GM18861 (cell line): ENCODE measurements at regions not wholly inside any gene's neighbourhood (a gene's known extent, or its start where the extent isn't known, plus 50 kb on each side); places are given as distances from the start of the nearest gene placed in this dataset.

ENCODE experiments used
- ATAC-seq: cut with Tn5 transposase; IDR thresholded peaks from one replicate; pipeline ENCODE4 v1.9.1; 2021; ENCODE audit not compliant: unreplicated experiment

DNA sequence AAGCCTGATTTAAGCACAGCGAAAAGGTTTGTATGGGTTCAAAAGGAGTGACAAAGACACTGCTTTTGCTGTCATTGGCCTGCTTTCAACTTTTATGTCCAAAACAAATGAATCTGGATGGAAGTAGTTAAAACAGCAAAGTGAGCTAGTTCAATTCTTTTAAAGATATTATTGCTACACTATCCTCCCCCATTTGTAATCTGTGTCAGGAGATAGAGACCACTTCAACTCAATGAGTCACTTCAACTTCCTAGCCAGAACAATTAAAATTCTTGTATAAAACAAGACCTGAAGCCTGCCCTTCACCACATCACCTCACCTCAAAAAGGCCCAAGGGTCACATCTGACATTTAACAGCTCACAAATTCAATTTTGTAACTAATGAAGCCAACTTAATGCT, 364.1 kb upstream of the LYPLAL1 start:
- ATAC-seq, result no peak

DNA sequence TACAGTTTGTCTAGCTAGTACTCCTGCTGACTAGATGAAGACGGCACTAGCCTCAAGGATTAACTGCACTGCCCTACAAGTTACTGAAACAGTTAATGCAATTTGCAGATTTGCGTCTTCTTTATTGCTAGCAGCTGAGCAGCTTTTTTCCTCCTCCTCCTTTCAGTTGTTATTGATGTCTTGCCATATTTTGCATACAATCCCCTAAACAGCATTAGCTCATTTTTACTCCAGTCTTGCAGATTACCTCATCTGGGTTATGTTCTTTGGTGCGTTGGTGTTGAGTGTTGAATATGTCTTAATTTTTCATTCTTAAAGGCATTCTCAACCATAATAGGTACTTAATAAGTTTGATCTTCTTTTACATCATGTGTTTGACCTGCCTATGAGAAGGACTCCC, 363.4 kb upstream of the LYPLAL1 start:
- ATAC-seq, result no peak

DNA sequence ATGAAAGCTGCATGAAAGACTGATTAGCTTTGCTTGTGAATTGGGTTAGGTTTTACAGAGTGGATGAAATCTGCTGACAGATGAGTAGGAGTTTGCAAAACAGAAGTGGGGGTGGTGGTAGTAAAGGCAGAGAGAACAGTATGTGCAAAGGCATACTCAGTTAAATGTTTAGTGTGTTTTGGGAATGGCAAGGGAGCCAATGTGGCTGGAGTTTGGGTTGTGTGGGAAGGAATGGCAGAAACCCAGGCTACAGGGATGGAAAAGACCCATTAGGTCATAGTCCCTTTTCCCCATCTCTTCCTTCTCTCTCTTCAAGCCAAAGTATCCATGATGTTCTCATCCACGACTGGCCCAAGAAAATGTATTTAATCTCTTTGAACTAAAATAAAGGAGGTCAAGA, 362.2 kb upstream of the LYPLAL1 start:
- no peak for ATAC-seq

DNA sequence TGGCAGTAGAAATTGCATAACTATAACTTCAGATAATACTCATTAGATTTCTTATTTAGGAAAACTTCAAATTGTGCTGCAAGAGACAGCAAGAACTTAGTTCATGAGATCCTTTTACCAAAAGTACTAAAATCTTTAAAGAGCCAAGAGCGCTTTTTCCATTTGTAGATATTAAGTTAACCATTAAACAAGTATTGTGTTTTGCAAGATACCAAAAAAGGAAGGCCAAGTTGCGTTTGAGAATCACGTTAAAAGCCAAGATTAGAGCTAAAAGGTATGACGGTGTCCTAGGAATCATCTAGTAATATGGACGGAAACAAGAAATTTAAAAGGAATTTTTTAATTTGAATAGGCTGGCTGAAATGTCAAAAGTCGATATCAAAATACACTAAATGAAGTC, 361.3 kb upstream of the LYPLAL1 start:
- no peak for ATAC-seq

DNA sequence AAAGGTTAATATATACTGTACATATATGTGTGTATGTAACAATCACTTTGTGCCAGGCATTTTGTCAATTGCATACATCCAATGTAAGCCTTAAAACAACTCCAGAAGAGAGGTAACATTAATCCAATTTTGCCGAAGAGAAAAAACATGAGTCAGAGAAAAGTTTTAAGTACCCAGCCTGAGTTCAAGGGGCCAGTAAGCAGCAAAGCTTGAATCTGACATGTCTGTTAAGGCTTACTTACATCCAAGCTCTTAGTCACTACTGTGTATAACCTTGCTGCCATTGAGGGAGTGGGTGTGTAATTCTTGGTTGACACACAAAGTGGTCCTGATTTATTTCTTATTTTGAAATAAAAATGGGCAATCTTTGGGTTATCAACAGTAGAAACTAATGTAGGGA, 360.4 kb upstream of the LYPLAL1 start:
- no peak for ATAC-seq

DNA sequence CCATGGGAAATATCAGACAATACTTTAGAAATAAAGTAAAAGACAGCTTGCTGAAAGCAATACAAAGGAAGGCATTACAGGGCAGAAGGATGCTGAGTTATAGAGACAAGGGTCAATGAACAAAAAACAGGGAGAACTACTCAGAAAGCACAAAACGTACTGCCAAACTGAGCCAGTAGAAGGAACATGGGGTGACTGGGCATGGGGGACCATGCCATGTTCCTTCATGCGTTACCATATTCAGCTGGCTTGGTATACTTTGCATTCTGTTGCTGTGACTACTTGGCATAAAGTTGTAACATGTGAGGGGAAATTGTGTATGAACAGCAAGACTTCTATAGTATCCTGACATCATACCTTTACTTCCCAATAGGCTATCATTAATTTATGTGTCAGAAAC, 358.6 kb upstream of the LYPLAL1 start:
- ATAC-seq, result no peak

DNA sequence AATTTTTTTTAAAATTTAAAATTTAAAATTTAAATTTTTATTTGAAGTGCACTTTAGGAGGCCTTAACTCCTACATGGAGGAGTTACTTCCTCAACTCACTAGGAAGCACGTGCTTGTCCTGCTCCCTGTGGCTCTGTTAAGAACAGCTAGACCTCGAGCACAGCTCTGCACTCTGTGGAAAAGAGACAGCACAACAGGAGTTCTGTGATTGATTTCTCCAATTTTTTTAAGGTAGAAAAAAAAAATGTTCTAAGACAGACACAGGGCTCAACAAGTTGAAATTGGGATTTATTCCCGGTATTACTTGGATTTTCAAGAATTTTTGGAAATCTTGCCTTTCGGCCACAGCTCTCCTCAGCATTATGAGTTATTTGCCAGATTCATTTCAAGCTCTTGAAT, 356.6 kb upstream of the LYPLAL1 start:
- no peak for ATAC-seq

DNA sequence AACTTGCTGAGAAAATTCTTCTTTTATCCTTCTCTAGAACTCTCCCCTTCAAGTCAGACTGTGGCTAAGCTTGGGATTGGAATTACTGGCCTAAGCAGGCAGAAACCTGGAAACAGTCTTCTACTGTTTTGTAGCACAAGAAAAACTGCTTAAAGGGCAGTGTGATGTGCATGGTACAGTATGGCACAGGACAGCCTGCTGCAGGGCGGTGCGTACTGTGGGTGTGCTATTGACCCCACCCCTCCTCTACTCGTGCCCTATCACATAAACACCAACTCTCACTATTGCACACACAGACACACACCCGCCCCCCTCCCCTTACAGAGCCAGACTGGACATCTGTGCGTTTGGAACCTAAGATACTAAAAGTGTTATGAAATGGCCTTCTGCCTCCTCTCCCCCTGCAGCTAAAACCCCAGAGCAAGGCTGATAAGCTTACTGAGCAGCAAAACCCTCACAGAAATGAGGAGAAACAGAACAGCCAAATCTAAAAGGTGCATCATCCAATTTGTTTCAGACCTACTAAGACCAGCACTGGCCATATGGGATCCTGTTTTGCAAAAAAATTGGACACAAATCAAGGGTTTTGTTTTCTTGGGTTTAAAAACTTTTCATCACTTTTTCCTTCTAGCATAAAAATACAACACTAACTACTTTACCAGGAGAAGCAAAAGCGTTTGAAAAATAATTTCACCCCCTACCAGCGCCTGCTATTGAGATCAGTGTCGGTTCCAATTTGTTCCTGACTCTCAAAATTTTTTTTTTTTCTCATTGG, 355.8 kb upstream of the LYPLAL1 start:
- no peak for ATAC-seq

DNA sequence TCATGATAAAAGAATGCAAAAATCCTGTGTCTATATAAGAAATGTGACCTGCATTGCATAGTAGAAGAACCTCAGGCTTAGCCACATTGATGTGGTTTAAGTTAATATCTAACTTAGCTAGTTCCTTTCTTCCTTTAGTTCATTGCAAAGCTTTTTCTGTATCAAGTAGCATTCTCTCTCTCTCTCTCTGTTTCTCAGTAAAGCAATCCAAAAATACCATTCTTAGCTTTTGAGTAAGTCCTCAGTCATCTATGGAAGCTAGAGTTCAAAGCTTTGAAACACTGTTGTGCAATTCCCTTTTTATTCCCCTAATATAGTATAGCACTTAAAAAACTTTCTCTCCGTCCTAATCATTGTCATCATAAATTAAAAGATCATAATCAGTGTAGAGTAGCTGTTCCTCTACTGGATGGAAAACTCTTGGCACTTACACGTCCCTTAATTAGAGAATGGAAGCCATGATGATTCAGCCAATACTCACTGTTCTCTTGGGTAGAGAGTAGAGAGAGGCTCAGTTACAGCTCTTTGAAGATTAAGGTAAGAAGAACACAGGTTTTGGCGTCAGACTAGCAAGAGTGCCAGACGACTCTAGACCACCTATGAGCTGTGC, 350.3 kb upstream of the LYPLAL1 start:
- ATAC-seq, result peak; percentile 98

DNA sequence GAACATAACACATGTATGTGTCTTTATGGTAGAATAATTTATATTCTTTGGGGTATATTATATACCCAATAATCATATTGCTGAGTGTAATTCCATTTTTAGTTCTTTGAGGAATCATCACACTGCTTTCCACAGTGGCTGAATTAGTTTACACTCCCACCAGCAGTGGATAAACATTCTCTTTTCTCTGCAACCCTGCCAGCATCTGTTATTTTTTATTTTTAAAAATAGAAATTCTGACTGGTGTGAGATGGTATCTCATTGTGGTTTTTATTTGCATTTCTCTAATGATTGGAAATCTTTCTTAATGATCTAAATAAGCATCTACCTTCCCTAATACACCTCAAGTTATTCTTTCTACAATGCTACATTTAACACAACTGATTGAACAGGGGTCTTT, 346.2 kb upstream of the LYPLAL1 start:
- ATAC-seq, result no peak

DNA sequence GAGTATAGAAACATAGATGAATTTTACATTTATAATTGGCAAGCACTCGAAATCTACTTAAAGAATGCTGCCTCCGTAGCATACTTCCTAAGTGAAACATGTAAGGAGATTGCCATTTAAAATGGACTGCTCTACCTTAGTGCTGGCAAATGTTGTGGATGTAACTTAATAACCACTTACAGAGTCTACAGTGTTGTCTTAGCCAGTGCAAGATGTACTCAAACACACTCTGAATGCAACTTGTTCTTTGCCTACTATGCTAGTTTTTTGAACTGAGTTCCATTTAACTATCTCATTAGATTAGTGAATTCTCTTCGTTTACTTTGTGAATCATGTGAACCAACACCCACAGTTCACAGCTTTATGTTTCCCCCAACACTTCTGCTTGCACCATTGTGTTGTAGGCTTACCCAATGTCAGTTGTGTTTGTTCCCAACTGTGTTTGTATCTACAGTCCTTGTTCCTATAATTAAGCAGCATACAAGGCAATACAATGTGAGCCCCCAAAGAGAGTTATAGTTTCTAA, 345.5 kb upstream of the LYPLAL1 start:
- no peak for ATAC-seq

DNA sequence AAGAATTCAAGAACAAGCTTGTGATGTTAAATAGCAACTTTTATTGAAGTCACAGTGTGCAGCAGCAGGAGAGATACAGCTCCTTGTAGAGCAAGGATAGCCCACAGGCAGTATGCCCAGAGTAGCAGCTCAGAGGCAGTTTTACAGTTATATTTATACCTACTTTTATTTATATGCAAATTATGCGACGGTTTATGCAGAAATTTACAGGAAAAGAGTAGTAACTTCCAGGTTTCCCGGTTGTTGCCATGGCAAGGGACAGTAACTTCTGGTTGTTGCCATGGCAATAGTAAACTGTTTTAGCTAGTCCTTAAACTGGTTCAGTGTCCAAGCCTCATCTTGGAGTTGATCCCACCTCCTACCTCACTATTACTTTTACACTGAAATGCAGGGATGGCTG, 344.6 kb upstream of the LYPLAL1 start:
- ATAC-seq, result no peak

DNA sequence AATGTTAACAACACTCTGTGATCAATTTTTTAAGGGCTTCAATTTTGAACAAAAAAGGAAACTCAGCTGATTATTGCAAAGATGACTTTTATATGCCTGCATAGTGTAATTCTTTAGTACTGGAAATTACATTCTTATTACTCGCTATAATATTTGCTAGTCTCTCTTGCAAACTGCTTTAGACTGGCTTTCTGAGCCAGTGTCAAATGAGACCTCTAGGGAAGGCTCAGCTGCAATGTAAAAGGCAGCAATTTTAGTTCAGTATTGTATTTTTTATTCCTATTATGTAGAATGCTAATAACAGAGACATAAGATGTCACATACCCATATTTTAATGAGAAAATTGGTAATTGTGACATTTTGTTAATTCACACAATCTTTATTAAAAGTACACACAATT, 338.1 kb upstream of the LYPLAL1 start:
- ATAC-seq, result no peak

DNA sequence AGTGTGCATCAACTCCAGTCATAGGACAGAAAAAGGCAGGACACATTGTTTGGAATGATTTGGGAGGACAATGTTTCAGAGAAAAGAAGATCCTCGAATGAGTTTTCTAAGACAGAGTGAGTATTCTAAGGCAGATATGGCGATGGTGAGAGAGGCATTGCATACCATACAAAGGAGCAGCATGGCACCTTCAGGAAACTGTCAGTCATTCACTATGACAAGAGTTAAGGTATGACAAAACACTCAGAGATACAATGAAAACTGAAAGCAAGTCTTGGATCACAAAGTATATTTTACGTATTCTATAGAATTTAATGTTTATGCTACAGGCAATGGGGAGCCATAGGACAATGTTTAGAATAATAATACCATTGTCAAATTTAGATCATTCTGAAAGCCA, 337.4 kb upstream of the LYPLAL1 start:
- ATAC-seq, result no peak

DNA sequence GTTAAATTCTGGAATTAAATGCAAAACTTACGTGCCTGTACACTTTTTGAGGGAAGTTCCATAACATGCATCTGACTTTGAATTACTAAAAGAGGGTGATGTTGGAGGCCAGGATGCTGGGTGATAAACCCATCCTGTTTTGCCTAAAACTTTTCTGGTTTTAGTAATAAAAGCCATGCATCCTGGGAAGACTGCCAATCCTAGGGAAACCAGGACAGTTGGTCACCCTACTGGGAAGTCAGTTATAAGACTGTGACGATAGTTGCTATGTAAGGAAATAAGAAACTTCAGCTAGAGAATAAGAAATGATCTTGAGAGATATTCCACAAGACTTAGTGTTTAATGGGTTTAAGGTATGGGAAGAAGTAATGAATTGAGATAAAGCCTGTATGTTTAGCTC, 336.6 kb upstream of the LYPLAL1 start:
- ATAC-seq, result no peak

DNA sequence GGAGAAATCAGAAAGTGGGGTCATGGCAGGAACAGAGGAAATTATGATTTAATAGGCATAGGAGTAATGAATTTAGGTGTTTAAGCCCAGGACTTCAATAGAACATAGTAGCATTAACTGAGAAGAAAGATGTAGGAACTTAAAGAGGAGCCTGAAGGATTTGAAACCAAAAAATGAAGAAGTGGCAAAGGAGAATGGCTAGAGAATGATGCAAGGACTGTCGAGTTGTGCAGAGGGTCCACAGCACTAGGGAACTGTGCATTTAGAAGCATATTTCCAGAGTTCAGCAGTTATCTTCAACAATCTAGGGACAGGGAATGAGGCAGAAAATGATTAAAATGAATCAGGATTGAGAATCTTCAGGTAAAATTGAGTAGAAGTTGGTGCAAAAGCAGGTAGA, 328.1 kb upstream of the LYPLAL1 start:
- ATAC-seq, result no peak

DNA sequence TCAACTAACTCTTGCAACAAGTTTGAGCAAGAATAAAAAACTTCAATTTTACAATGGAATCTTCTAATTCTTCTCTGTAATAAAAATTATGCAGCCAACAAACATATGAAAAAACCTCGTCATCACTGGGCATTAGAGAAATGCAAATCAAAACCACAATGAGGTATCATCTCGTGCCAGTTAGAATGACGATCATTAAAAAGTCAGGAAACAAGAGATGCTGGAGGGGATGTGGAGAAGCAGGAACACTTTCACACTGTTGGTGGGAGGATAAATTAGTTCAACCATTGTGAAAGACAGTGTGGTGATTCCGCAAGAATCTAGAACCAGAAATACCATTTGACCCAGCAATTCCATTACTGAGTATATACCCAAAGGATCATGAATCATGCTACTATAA, 327.5 kb upstream of the LYPLAL1 start:
- no peak for ATAC-seq

DNA sequence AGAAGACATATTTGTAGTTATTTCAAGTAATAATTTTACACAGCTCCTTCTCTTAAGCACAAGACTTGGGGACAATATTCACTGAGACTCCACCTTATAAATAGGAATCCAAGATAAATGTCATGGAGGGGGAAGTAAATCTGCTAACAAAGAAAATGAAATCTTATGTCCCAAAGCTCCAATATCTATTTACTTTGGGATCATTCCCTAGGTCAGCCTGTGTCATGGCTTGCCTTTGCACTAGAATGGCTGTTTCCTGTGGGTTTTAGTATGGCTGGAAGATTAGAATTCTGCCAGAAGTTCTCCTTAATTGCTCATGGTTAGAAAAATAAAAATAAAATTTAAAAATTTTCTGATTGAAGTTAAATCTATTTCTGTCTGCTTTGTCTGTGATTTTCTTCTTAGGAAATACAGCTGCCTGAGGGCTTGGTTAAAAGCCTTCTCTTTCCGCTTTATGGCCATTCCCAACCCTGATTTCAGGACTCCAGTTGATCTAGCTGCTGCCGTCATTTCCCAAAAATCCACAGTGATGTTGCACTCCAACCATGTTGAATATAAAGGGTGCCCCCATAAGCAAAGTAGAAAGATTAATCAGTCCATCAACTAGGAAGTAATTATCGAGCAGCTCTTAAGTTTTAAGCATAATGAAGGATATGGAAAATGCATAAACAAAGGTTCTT, 326.4 kb upstream of the LYPLAL1 start:
- ATAC-seq, result no peak

DNA sequence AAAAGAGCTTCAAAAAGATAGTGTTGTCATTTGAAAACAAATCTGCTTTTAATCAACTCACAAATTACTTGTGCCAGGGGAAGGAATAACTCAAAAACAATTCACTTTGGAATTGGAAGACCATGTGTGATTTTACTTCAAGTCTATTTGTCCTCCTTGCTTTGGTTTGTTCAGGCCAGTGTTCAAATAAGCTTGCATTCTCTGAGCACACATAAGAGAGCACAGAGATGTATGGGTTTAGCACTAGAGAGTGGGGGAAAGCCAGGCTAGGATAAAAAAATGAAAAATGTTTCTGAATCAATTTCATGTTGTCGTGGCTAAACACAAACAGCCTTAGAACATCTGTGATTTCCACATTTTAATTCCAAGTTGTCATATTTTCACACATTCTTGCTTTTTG, 325.7 kb upstream of the LYPLAL1 start:
- no peak for ATAC-seq

DNA sequence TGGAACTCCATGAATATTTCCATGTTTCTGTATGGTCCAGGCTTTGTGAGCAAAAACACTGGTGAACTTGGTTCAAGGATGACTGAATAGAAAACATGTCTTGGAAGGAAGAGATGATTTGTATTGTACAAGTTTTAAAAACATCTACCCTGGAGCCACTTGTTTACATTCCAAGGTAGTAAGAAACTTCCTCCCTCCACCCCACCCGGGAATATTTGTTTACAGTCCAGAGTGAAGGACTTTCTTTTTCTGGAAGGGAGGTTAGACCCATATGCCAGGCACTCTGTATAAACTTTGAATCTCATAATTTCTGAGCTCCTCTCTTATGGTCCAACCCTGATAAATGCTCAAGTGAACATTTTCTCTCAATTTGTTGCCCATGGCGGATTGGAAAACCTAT, 323.3 kb upstream of the LYPLAL1 start:
- ATAC-seq, result no peak

DNA sequence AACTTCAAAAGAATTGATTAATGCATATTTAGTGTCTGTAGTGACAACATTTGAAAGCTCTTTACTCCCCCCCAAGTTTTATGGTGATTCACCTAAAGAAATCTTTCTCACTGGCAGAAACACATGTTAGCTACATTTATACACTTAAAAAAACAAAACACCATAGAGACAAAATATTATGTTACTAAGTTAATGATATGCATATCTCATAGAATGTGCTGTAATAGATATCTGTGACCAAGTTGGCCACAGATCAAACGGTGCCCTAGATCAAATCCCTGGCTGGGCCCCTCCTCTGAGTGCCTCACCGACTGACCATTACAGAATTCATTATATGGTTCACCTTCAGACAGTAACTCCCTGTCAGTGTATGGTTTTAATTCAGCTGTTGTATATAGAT, 322.1 kb upstream of the LYPLAL1 start:
- no peak for ATAC-seq

DNA sequence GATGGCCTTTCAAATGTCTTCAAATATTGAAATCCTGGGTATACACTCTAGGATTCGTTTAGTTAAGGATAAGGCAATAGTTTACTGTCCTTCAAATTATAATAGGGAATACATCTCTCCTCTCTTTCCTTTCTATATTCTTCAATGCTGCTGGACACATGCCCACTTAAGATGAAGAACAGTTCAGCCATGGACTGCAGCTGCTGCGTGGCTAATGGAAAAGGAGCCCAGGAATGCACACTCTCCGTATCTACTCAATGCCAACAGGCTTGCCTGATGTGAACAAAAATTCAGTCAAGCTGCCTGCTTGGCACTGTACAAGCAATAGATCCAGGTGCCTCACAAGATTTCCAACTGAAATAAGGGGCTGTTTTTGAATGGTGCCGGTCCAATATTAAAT, 321.2 kb upstream of the LYPLAL1 start:
- no peak for ATAC-seq
